GM18507 (cell line): ENCODE measurements at regions not wholly inside any gene's neighbourhood (a gene's known extent, or its start where the extent isn't known, plus 50 kb on each side); places are given as distances from the start of the nearest gene placed in this dataset.
A peak's percentile ranks its signal among the peaks of the same experiment; 100 is the strongest.
"Not testable (repeated sequence)": the region's sequence is repeated elsewhere in the genome, so short reads cannot be mapped to it uniquely, and the experiment has no call there.

ENCODE experiments used
- DNase-seq: peaks from one replicate; pipeline ENCODE4 v3.0.0; 2011; ENCODE audit warnings: low read depth; ENCODE audit not compliant: insufficient read length; ENCODE audit errors: extremely low spot score
- FAIRE-seq: peaks from 2 replicates; lab custom pipeline; 2011; peaks lifted over from hg19 to GRCh38; lab: Jason Lieb, UNC

DNA sequence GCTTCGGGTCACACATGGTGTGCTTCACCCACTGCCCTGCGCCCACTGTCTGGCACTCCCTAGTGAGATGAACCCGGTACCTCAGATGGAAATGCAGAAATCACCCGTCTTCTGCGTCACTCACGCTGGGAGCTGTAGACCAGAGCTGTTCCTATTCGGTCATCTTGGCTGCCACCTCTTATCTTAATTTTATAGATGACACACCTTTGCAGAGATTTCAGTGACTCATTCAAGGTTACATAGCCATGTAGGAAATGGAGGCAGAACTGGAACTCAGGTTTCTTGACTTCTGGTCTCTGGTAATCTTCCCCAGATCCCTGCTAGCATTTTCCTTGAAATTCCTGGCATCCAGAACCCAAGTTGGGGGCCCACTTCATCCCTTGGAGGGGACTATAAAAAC lies 291.9 kb downstream of the PDCD6IP start:
- FAIRE-seq, DNase-seq: not testable (repeated sequence)

DNA sequence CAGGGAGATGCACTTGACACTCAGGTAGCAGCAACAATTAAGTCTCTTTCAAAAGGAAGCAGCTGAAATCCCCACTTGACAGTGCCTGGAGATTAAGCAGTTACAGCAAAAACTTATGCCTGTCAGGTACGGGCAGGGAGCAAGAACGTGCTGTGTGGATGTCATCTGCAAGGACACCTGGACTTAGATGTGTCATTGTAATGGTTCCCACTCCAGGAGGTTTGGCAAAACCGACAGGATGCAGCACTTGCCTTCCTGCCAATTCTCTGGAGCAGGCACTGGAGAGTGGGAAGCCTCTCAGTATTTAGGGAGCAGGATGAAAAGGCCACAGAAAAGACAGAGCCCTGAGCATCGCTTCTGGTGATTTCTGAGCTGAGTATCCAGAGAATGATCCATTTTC lies 292.4 kb downstream of the PDCD6IP start:
- FAIRE-seq, result no peak
- DNase-seq, result no peak

DNA sequence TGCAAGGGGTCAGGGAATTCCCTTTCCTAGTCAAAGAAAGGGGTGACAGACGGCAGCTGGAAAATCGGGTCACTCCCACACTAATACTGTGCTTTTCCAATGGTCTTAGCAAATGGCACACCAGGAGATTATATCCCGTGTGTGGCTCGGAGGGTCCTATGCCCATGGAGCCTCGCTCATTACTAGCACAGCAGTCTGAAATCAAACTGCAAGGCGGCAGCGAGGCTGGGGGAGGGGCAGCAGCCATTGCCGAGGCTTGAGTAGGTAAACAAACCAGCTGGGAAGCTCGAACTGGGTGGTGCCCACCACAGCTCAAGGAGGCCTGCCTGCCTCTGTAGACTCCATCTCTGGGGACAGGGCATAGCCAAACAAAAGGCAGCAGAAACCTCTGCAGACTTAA lies 295.9 kb downstream of the PDCD6IP start:
- not testable (repeated sequence) for DNase-seq, FAIRE-seq

DNA sequence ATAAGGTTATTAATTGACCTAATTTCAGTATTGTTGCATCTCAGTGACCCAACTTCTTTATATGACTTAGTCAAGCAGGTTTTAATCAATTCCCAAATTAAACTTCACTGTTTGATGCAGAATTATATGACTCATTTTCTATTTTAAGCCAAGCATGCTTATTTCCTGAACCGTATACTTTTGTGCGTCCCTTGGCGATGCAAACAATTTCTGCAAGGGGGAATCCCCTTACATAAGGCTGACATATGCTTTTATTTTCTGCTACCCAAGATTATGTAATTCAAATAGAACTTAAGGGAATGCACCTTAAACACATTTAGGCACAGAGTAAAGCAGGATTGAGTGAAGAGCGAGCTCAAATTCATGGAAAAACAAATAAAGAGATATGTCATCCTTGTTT lies 303.9 kb downstream of the PDCD6IP start:
- FAIRE-seq (no peak), DNase-seq (no peak)

DNA sequence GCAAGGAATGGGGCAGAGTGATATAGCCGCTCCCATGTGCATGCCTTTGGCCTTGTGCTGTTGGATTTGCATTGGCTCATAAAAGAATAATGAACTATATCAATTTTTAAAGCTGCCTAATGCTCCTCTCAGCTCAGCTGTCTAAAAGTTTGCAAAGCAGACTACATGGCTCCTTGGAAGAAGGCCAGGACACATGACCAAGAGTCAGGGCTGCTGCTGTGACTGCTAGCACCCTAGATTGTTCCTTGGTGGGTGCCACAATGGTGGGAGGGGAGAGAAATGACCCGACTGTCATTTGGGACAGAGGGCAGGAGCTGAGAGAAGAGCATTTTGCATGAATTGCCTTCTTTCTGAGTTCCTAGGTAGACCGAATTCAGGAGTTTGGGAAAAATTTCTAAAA lies 307.9 kb downstream of the PDCD6IP start:
- DNase-seq, result no peak
- no peak for FAIRE-seq

DNA sequence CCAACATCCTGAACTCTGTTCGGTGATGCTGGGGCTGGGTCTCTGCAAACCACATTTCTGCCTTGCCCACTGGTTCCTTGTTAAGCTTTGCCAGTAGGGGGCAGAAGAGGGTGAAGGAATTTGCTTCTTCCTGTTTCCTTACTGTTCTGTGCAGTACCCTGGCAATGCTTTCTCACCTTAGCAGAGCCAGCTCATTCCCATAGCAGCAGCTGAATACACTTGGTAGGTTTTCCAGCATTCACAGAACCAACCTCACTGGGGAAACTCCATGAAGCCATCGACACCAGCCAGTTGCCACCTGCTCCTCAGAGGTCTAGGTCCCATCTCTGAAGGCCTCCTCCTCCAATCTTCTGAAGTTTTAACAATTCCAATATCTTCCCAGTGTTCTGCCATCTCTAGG lies 308.4 kb downstream of the PDCD6IP start:
- DNase-seq, result no peak
- FAIRE-seq, result peak; percentile 76

DNA sequence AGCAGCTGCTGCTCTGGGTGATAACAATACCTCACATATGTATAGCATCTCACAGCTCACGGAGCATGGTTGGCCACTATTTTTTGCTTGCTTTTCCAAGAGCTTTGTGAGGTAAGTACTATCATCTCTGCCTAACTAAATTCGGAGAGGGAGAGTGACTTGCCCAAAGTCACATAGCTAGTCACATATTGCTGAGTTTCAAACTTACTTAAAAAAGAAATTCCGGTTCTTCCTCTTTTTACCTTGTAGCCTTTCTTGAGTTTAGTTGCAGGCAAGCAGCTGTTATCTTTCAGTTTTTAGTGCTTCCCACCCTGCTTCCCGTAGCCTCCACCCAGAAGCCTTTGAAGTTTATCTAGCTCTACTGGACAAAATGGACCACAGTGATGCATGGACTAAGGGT lies 309.2 kb downstream of the PDCD6IP start:
- FAIRE-seq (peak; percentile 80), DNase-seq (no peak)

DNA sequence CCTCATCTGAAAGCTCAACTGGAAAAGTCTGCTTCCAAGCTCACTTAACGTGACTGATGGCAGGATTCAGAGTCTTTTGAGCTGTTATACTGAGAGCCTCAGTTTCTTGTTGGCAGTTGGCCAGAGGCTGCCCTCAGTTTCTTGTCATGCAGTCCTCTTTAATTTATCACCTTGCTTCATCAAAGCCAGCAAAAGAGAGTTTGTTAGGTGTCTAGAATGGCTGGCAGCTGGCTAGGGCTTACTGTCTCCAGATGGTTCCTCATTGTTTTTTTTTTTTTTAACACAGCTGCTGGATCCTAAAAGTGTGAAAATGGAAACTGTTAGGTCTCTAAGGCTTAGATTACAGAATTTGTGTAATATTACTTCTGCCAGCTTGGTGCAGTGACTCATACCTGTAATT lies 310.6 kb downstream of the PDCD6IP start:
- FAIRE-seq (no peak), DNase-seq (no peak)

DNA sequence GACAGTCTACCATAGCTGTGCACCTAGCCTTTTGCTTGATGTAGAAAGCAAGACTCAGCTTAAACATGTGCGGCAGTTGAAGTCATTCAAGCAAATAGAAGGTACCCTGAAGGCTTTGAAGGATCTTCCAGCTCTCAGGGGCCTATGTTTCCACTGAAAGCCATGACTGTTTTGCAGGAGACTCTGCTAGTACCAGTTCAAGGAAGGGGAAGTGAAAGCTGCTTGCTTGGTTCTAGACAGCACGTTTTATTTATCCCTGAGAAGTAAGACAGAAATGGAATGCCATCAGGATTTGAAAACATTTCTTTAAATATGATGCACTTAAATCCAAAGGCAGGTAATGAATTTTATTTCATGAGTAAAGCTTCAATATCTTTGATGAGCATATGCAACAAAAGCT lies 311.4 kb downstream of the PDCD6IP start:
- peak; percentile 29 for FAIRE-seq
- DNase-seq, result no peak

DNA sequence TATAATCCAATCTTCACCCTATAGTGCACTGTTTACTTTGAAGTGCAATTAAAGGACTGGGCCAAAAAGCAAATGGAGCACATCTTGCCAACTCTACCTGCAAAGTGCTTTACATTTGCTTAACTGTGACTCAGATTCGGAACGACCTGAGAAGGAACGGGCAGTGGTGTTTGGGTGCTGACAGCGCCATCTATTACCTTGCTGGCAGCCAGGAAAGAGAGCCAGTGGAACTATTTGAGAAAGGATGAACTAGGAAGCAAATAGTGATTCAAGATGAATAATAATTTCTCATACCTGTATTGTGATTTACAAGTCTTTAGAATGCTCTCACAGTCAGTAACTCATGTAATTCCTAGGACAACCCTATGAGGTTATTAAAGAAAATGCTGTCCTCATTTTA lies 312.9 kb downstream of the PDCD6IP start:
- DNase-seq (no peak), FAIRE-seq (no peak)

DNA sequence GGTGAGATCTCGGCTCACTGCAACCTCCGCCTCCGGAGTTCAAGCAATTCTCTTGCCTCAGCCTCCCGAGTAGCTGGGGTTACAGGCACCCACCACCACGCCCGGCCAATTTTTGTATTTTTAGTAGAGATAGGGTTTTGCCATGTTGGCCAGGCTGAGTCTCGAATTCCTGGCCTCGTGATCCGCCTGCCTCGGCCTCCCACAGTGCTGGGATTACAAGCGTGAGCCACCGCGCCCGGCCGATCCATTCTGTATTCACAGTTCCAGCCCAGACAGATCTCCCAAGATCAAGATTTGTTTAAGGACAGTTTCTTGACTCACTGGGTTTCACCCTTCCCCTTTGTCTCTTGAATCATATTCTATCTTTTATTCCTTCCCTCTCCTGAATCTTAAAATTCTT lies 313.8 kb downstream of the PDCD6IP start:
- FAIRE-seq, DNase-seq: not testable (repeated sequence)

DNA sequence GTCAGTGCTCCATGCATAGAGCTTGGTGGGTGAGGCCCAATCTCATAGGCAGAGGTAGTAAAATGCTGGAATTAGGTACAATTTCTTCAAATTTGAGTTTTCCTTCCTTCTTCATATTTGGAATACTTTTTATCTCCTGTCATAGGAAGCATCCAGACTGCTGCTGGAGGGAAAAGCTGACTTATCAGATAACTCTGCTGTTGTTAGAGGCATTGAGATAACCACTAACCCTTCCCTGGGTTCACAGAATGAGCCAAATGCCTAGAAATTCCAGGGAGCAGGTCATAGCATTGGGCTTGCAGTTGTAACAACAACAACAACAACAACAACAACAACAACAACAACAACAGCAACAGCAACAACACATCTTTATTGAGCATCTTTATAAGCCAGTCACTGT lies 332.7 kb downstream of the PDCD6IP start:
- FAIRE-seq, result no peak

DNA sequence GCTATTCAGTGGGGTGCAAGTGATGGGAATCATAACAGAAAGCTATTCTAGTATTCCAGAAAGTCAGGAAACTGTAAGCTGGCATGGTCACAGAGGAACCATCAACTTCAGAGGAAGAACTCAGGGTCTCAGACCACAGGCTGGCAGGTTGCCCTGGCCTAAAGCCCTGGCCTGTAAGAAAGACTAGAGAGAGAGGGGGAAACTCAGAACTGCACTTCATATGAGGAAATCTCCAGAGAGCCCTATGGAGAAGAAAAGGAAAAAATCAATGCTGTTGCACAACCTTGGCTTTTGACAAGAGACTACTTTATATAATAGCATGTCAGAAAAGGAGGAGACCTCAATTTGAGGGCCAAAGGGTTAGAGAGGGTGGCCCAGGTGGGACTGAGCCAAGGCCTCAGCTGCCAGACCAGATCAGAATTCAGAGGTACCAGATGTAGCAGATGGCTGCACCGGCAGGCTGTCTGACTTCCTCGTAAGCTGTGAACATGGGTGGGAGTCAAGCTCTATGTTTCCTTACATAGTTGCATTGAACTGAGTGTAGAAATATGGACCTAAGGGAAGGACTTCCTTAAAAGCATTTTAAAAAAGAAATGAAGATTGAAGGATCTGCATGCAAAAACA lies 333.8 kb downstream of the PDCD6IP start:
- no peak for FAIRE-seq
- no peak for DNase-seq

More for the DNA sequence above, 332.7 kb downstream of the PDCD6IP start:
- no peak for DNase-seq

DNA sequence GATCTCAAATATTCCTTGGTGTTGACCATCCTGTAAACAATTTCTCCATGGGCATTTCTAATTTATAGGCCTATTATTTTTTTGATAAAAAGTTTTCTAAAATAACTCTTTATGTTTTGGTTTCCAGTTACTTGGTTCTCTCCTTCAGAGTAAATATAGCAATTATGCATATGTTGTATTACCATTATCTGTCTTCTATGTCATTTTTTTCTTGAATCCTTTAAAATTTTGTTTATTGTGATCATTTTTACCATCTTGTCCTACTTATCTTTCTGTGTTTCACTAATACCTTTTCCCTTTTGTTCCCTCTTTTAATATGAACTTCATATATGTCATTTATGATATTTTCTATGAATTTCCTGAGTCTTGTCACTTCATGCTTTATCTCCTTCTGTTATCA lies 341.1 kb downstream of the PDCD6IP start:
- DNase-seq, result no peak
- no peak for FAIRE-seq

DNA sequence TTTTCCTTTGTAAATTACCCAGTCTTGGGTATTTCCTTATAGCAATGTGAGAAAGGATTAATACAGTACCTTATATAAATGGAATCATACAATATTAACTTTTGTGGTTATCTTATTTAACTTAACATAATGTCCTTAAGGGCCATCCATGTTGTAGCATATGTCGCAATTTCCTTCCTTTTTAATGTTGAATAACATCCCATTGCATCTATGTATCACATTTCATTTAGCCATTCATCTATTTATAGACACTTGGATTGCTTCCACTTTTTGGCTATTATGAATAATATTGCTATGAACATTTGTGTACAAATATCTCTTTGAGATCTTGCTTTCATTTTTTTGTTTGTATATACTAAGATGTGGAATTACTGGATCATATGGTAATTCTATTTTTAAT lies 342.2 kb downstream of the PDCD6IP start:
- no peak for FAIRE-seq
- no peak for DNase-seq

DNA sequence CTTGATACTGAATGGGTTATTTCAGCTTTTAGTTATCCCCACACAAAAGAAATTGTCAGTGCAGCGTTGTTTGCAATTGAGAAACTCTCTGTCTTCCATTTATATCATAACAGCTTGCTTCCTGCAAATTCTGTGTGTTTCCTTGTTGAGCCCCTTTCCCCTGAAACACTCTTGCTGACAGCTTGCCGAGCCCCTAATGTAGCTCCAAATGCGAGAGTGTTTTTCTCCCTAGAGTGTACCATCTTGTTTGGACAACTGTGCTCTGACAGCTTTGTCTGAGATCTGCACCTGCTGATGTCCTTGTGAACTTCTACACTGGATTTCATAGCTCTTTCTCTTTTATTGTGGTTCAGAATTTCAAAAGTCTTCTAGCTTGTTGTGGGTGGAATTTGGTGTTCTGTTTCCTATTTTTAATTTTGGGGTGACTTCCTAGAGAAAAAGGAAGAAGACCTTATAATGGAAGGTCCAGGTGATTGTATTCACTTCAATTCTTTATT lies 343.5 kb downstream of the PDCD6IP start:
- FAIRE-seq, result no peak
- no peak for DNase-seq

DNA sequence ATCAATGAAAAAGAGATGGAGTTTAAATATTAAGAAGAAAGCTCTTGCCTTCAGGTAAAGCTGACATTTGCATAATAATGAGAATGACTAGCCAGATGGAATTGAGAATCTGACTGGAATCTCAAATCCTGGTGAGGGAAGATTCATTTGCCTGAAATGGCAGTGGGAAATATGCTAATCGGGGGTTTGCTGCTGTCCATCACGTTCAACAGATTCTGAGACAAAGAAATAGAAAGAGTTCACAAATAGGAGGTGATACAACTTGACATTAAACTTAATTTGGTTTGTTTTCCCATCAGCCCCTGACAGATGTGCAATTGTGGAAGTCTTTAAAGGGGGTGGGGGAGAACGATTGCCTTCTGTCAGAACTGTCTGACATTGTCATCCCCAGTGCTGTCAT lies 347.4 kb downstream of the PDCD6IP start:
- DNase-seq (no peak), FAIRE-seq (no peak)

DNA sequence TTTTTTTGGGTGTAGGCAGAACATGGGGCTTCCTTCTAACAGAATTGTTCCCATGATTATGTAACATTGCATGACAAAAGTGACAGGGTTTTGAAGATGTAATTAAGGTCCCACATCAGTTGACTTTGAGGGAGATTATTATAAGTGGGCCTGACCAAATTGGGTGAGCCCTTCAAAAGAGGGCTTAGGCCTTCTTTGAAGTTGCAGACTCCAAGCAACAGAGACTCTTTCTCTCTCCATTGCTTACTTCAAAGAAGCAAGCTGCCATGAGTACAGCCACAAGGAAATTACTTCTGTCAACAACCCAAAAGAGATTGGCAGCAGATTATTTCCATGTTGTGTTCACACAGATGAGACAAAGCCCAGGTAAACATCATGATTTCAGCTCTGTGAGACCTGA lies 348.2 kb downstream of the PDCD6IP start:
- DNase-seq, result no peak
- no peak for FAIRE-seq

DNA sequence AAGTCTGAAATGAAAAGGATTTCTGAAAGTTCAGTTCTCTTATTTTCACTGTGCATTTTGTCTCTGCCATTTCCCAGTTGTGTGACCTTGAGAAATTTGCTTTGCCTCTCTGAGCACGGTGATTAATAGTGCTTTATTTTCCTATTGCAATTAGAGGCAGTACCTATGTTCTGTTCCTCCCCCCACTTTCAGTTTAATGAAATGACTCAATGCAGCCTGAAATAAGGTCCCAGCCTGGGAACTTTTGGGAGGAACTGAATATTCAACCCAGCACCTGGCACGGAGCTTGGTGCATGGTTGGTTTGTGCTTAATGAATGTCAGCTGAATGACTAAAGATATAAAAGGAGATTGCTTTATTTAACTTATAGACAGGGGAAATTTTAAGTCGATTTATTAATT lies 352.6 kb downstream of the PDCD6IP start:
- no peak for FAIRE-seq
- no peak for DNase-seq

DNA sequence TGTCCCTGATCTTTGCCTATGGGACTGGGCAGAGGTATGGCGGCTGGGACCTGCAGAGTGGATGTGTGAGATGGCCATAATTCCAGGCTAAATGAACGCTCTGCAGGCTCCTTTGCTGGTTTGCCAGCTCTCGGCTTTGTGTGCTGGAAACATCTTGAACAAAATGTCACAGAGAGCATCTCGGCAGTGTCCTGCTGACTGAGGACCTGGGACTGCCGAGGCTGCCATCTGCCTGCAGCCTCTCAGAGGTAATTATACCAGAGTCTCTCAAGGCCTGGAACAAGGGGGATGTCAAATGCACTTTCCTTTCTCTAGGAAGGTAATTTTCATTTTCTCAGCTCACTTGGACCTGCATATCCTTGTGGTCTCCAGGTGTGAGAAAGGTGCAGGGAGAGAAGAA lies 354.2 kb downstream of the PDCD6IP start:
- DNase-seq (no peak), FAIRE-seq (no peak)

DNA sequence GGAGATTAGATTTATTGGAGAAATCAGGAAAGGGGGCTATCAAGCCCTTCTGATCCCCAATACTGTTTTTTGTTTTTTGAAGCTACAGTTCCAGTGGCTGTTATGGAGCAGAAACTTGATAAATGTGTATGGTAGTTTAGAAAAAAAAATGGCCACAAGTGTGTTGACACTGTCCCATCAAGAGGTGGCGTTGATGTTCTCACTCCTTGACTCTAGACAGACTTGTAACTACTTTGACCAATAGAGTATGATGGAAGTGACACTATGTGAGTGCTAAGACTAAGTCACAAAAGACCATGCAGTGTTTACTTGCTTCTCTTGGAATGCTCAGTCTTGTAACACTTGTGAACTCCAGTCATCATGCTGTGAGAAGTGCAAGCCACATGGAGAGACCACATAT lies 356.7 kb downstream of the PDCD6IP start:
- DNase-seq (no peak), FAIRE-seq (no peak)

DNA sequence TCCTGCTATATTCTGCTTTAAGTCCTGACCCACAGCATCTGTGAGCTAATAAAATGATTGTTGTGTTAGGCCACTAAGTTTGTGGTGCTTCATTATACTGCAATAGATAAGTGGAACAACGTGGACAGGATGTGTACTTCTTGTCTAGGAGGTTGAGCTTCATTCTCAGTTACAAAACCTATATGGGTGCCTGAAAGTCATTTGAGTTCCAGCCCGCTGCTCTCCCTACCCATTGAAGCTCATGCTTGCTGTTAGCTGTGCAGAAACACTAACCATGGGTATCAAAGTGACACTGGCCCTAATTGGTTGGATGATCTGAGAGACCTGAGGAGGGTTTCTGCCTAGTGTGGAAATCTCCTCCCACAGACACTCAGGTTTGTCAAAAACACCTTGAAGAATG lies 357.2 kb downstream of the PDCD6IP start:
- no peak for FAIRE-seq

More for the DNA sequence above, 357.2 kb downstream of the PDCD6IP start:
- no peak for DNase-seq
